HG02852 (cell line): ENCODE measurements at regions not wholly inside any gene's neighbourhood (a gene's known extent, or its start where the extent isn't known, plus 50 kb on each side); places are given as distances from the start of the nearest gene placed in this dataset.
"Not testable (repeated sequence)": the region's sequence is repeated elsewhere in the genome, so short reads cannot be mapped to it uniquely, and the experiment has no call there.

Experiments
- ATAC-seq: cut with Tn5 transposase; IDR thresholded peaks from one replicate; pipeline ENCODE4 v1.9.1; 2021; ENCODE audit warnings: mild to moderate bottlenecking, moderate library complexity; ENCODE audit not compliant: unreplicated experiment

GRCh38 chr7:69283421-69283820 lies 314.9 kb upstream of the AUTS2 start:
- ATAC-seq: no peak

DNA sequence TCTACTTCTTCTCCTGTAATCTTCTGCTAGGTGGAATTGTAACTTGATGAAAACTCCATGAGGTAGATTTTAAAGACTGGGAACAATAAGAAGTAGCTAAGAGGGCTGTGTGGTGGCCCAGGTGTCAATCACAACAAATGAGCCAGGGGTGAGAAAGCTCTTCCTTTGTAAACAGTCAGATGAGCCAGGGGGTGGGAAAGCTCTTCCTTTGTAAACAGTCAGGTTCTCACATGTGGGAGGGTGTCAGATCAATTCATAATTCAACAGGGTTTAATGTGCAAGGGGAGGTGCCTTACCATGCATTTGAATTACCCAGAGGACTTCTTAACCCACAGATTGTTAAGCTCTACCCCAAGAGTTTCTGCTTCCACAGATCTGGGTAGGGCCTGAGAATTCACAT lies 312.4 kb upstream of the AUTS2 start:
- no peak for ATAC-seq

GRCh38 chr7:69295977-69296376 lies 302.3 kb upstream of the AUTS2 start:
- no peak for ATAC-seq

GRCh38 chr7:69301253-69301652 lies 297.0 kb upstream of the AUTS2 start:
- no peak for ATAC-seq

DNA sequence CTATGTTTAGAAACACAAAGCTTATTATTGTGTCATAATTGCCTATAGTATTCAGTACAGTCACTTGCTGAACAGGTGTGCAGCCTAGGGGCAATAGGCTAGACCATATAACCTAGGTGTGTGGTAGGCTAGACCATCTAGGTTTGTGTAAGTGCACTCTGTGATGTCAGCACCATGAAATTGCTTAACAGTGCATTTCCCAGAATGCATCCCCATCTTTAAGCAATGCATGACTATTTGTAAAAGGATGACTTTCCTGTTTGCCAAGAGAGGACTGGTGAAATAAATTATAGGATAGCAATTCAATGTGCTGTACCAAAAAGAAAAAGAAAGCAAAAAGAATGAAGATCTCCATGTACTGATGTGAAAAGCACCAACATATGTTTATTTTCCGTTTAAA lies 288.7 kb upstream of the AUTS2 start:
- ATAC-seq: no peak

DNA sequence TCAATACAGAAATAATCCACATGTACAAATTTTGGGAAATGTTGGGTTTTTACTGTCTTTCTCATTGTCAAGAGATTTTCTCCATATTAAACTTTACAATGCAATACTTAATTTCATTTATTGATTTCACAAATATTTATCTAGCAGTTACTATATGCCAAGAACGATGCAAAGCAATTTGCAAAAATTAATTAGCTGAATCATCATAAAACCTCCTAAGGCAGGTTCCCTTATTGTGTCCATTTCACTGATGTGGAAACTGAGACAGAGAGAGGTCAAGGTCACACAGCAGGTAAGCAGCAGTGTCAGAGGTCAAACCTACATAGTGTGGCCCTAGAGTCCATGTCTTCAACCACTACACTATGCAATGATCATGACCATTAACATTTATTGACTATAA lies 286.8 kb upstream of the AUTS2 start:
- no peak for ATAC-seq

GRCh38 chr7:69313852-69314251 lies 284.4 kb upstream of the AUTS2 start:
- not testable (repeated sequence) for ATAC-seq

DNA sequence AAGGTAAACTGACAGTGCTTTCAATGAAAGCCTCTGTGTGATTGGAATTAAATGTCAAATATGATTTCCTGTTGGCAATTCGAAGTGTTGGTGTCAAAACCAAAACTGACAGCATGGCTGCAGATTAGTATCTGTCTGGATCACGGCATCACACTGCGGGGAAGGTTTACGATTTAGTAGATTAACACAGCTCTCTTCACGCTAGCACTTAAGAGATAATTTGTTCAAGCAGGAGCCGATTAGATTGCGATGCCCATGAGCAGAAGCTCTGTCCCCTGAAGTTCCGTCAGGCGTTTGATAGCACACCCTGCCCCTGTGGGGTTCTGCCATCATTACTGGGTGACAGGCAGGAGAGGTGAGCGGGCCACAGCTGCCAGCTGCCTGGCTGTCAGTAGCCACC lies 279.5 kb upstream of the AUTS2 start:
- ATAC-seq: no peak

DNA sequence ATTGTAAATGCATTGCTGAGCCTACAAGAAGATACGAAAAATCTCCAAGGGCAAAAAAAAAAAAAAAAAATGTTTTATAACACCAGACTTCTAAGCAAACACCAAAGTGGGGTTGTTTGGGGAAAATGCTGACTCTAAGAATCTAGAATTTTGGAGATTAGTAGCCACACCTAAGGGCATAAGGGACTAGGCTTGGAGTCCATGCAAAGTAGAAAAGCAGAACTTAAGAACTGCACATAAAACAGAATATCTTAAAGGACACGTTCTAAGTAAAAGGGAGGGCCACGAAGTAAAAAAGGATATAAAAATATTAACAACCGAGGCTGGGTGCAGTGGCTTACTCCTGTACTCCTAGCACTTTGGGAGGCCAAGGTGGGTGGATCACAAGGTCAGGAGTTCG lies 269.8 kb upstream of the AUTS2 start:
- no peak for ATAC-seq

DNA sequence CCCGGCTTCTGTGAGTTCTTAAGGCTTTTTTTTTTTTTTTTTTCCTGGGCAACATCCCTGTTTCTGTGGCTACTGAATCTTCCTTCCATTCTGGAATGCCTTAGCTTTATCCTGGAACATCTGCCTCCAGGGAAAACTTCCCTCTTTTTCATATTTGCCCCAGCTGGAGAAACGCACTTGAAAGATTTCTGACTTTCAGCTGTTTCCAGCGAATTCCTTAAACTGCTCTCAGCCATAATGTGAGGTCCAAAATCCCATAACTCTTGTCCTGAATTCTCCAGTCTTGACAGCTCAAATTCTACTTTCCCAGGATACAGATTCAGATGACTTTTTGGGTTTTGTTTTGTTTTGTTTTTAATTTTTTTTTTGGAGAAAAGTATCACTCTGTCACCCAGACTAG lies 263.6 kb upstream of the AUTS2 start:
- ATAC-seq: no peak

DNA sequence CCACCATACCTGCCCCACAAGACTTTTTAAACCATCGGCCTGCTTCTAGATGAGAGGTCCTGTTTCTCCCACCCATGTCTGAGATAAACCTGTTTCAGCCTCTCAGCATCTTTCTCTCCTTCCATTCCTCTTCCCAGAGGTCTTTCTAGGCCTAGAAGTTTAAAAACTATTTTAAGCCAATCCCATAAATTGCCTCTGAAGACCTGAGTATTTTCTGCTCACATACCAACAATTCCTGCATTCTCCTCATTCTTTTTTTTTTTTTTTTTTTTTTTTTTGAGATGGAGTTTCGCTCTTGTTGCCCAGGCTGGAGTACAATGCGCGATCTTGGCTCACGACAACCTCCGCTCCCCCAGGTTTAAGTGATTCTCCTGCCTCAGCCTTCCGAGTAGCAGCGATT lies 262.9 kb upstream of the AUTS2 start:
- no peak for ATAC-seq

DNA sequence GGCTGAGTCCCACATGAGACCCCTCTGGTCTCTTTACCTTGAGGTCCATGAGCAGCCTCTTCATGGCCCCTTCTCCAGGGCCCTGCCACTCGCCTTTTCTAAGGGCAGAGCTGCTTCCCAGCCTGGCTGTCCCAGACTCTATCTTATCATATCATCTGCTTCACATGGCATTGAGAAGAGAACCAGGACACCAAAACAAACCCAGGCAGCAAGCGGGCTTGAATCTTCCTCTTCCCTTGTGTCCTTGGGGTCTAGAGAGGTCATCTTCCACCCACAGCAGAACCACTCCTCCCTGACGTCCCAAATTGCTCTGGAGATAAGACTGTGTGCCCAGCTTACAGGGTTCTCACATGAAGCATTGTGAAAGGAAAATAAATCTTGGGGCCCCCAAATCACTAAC lies 261.3 kb upstream of the AUTS2 start:
- no peak for ATAC-seq

DNA sequence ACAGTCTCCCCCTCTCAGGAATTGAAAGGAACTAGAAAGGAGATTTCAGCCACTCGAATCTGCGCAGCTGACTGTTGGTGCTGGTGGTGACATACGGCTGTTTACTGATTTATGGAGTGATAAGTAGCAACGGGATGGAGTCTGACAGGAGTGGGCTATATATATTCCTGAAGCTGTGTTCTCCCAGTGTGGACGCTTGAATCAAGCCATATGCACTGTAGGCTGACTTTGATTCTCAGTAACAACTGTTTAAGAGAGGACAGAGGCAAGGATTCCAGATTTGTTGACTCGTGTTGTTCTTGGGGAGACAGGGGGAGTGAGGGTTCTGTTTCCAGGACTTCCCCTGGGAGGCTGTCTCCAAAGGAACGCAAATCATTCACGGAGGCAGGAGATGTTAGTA lies 260.1 kb upstream of the AUTS2 start:
- ATAC-seq: no peak

DNA sequence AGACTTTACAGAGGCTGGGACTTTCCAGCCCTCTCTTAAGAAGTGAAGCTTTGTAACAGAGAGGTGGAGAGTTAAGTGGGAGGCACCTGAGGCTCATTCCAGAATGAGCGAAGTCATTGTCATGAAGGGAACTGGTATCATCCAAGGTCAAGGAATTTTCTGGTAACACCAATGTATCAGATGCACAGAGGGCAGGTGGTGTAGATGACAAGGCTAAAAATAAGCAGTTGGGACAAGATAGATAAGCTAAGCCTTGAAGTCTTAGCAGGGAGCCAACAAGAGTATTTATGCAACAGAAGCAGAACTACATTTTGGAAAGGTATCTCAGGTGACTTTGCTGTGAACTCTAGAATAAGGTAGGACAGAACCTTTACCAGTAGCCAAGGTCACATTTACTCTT lies 257.0 kb upstream of the AUTS2 start:
- ATAC-seq: no peak

DNA sequence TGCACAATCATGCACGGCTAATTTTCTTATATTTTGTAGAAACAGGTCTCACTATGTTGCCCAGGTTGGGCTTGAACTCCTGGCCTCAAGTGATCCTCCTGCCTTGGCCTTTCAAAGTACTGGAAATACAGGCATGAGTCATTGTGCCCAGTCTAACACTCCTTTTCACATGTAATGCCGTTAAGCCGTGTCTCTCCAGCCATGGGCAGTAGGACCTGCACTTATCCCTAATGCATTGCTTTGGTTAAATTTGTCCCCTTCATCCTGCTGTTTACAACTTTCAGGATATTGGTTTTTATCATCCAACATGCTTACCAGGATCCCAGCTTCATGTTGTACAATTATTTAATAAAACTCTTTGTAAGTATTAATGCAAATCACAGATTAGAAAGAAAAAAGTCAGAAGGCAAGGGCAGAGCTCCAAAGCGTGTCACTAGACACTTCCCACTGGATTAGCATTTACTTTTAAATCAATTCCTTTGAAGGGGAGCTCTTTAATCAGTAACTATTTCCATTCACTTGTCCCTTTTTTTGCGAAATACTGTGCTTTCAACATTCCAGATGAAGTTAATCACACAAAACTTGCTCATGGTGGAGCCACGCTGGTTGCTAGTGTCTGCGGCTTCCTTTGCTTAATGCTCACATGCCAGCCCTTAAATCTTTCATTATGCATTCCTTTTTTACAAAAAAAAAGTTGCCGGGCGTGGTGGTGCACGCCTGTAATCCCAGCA lies 256.0 kb upstream of the AUTS2 start:
- ATAC-seq: no peak

- ATAC-seq: no peak
Observed at GRCh38 chr7:69349291-69349690, 249.0 kb upstream of the AUTS2 start.

DNA sequence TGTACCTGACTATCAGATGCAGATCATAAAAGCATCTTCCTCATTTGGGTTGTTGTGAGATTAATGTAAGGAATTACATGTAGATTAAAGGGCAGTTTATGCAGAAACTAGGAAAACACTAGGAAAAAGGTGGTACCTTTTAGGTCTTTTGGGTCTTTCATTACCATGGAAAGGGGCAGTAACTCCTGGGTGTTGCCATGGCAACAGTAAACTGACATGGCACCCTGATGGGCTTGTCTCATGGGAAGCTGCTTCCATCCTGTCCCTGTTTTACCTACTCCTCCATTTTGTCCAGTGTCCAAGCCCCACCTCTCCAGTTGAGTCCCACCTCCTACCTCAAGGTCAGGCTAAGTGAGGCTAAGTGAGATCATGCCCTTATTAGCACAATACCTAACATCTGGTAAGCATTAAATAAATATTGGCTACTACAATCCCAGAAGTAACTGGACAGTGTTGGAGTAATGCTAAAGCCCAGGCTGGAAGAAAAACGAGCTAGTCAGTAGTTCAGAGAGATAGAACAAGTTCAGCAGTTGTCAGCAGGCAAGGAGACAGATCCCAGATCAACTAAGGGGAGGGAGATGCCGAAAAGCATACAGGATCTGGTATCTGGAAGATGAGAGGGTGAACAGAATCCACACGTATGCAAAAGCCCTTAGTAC lies 240.0 kb upstream of the AUTS2 start:
- no peak for ATAC-seq

DNA sequence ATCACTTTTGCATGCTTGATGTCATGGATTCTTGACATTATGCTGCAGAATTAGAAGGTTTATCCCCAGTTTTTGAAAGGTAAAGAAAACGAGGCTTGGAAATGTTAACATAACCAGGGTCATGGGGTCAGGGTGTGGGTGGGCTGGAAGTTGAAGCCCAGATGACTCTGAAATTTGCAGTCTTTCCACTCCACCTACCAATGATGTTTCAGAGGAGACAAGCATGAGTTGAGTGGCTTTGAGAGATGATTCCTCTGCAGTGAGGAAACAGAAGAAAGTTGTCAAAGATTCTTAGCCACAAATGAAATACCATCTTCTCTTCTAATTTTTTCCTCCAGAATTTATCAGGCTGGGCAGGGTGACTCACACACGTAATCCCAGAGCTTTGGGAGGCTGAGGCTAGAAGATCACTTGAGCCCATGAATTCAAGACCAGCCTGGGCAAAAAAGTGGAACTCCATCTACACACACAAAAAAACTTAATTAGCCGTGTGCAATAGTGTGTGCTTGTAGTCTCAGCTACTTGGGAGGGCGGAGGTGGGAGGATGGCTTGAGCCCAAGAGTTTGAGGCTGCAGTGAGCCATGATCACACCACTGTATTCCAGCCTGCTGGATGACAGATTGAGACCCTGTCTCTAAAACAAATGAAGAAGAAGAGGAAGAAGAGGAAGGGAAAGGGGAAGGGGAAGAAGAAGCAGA lies 239.1 kb upstream of the AUTS2 start:
- ATAC-seq: no peak

- ATAC-seq: no peak
Observed at GRCh38 chr7:69360913-69361312, 237.4 kb upstream of the AUTS2 start.

DNA sequence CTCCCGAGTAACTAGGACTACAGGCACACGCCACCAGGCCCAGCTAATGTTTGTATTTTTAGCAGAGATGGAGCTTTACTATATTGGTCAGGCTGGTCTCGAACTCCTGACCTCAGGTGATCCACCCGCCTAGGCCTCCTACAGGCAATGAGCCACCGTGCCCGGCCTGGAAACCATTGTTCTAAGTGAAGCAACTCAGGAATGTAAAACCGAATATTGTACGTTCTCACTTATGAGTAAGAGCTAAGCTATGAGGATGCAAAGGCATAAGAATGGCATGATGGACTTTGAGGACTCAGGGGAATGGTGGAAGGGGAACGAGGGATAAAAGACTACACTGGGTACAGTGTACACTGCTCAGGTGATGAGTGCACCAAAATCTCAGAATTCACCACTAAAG lies 235.1 kb upstream of the AUTS2 start:
- no peak for ATAC-seq

DNA sequence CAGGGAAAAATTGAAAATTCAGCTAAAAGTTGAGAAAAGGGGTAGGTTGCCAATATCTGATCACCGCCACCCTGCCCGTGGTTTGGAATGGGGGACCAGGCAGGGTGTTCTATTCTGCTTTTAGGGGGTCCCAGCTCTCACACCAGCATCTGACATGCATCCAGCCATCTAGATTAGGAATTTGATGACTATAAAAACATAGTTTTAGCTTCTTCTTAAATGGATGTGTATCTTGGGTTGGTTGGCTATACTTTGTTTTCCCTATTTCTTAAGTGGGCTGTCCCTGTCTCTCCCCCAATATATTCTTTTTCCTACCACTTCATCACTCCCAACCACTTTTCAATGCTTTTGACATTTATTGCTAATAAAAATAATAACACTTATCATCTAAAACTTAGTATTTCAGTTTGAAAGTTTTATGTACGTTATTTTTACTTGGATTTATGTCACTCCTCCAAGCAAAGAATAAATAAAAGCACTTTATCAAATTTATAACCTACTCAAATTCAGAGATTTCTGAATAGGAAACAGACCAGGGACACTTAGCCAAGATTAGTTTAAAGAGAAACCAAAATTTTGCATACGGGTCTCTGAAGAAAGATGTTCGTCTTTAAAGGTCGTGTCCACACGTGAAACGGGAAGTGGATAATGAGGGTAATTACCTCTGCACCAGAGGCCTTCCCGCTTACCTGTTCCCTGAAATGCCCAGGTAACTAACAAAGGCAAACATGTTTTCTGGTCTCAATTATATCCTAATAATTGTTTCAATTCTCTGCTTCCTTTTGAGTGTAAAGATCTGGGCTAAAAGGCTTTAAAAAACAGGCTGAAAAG lies 233.2 kb upstream of the AUTS2 start:
- no peak for ATAC-seq
